GM18511 (cell line): ENCODE measurements at regions not wholly inside any gene's neighbourhood (a gene's known extent, or its start where the extent isn't known, plus 50 kb on each side); places are given as distances from the start of the nearest gene placed in this dataset.

Experiments
- ATAC-seq: cut with Tn5 transposase; IDR thresholded peaks from one replicate; pipeline ENCODE4 v1.9.1; 2021; ENCODE audit warnings: mild to moderate bottlenecking, moderate library complexity; ENCODE audit not compliant: unreplicated experiment

GRCh38 chr3:31479431-31479830 is 53.3 kb upstream of the STT3B start:
- ATAC-seq = no peak

- ATAC-seq = no peak
Observed at GRCh38 chr3:31481697-31482096, 51.0 kb upstream of the STT3B start.

- no peak for ATAC-seq
Observed at GRCh38 chr3:31482493-31483200, 50.1 kb upstream of the STT3B start.
